Activated CD4-positive, alpha-beta T cell treated with anti-CD3 and anti-CD28 coated beads, Interleukin-2, amount 50 U/mL, for 48 hours (primary cell): ENCODE measurements at regions not wholly inside any gene's neighbourhood (a gene's known extent, or its start where the extent isn't known, plus 50 kb on each side); places are given as distances from the start of the nearest gene placed in this dataset.

Source experiments
- DNase-seq, 2 experiments: peaks; one replicate each; pipeline ENCODE4 v3.0.0-alpha.2; 2020

DNA sequence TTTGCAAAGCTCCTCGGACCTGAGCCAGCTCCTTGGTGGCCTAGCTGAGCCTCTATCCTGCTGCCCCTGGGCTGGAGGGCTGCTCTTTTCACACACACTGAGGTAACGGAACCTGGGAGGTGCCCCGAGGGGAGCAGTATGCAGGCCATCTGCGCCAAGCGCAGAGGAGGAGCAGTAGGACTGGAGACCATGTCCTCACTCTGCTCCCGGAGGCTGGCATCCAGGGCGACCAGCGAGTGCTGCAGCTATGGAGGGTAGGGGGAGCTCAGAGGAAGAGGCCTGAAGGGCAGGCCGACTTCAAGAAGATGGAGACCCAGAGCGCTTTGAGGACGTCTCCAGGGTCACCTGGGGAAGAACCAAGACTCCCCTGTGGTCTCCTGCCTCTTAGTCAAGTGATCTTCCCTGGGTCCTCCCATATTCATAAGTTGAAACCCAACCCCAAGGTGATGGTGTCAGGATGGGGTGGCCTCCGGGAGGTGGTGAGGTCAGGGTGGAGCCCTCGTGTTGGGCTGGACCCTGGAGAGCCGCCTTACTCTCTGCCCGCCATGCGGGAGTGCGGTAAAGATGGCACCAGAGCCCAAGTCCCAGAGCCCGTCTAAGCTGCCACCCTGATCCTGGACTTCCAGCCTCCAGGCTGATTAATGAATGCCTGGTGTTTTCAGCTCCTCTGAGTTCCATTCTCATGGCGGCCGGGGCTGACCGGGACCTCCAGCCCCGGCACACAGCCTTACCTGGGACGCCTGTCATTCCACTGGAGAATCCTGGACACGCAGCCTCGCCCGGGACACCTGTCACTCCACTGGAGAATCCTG lies 160.7 kb downstream of the NDUFA10 start:
- no peak for DNase-seq

DNA sequence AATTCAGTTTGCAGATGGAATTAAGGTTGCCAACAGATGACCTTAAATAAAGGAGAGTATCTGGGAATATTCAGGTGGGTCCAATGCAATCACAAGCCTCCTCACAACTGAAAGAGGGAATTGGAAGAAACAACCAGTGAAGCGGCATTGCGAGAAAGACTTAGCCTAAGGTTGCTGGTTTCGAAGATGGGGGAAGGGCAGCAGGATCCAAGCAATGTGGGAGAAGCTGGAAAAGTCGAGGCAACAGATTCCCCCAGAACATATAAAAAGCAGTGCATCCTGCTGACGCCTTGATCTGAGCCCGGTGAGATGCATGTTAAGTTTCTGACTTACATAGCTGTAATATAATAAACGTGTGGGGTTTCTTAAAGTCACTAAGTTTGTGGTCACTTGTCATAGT lies 162.5 kb downstream of the NDUFA10 start:
- no peak for DNase-seq

- no peak for DNase-seq
Observed at GRCh38 chr2:239858179-239858578, 167.0 kb downstream of the NDUFA10 start.

GRCh38 chr2:239857591-239857990 lies 167.6 kb downstream of the NDUFA10 start:
- no peak for DNase-seq

DNA sequence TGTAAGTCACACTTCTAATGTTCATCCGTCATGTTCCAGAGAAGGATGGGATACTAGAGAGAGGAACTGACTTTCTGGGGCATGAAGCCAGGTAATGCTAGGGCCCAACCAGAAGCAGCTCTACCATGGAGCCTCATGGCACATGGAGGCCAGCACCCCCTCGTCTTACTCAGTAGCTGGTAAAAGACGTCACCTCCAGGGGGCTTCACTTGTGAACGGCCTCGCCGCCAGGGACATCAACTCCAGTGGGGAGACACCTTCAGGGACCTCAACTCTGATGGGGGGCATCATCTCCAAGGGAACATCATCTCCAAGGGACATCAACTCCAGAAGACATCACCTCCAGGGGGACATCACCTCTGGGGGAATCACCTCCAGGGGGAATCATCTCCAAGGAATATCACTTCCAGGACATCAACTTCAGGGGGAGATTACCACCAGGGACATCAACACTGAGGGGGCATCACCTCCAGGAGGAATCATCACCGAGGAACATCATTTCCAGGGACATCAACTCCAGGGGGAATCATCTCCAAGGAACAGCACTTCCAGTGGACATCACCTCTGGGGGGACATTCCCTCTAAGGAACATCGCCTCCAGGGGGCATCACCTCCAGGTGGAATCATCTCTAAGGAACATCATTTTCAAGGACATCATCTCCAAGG lies 168.4 kb downstream of the NDUFA10 start:
- DNase-seq: no peak

- DNase-seq: no peak
Observed at GRCh38 chr2:239855863-239856587, 169.1 kb downstream of the NDUFA10 start.

- no peak for DNase-seq
Observed at GRCh38 chr2:239854596-239854995, 170.5 kb downstream of the NDUFA10 start.

- no peak for DNase-seq
Observed at GRCh38 chr2:239853706-239854327, 171.3 kb downstream of the NDUFA10 start.

GRCh38 chr2:239853121-239853520 lies 172.0 kb downstream of the NDUFA10 start:
- no peak for DNase-seq

GRCh38 chr2:239852272-239852671 lies 172.9 kb downstream of the NDUFA10 start:
- DNase-seq: no peak

DNA sequence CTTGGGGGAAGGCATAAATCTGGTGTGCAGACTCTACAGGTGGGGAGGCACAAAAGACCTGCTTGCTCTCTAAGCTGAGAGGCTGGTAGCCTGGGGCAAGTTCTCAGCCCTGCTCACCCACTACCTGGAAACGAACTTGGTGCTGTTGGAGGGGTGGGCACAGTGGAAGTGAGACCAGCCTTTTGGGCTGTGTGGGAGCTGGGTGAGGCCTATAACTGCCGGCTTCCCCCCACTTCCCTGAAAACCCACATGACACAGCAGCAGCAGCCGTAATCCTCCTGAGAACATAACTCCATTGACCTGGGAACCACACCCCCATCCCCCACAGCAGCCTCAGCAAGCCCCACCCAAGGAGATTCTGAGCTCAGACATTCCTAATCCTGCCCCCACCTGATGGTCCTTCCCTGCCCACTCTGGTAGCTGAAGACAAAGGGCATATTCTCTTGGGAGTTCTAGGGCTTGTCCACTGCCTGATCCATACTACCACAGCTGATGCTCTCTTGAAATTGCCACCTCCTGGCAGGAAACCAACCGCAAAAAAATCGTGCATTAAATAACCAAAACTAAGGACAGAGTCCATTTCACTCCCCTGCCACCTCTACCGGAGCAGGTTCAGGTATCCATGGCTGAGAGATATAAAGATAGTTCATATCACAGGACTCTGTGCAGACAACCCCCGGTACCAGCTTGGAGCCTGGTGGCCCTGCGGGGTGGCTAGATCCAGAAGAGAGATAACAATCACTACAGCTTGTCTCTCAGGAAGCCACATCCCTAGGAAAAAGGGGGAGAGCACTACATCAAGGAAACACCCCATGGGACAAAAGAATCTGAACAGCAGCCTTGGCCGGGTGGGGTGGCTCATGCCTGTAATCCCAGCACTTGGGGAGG lies 178.1 kb downstream of the NDUFA10 start:
- no peak for DNase-seq

DNA sequence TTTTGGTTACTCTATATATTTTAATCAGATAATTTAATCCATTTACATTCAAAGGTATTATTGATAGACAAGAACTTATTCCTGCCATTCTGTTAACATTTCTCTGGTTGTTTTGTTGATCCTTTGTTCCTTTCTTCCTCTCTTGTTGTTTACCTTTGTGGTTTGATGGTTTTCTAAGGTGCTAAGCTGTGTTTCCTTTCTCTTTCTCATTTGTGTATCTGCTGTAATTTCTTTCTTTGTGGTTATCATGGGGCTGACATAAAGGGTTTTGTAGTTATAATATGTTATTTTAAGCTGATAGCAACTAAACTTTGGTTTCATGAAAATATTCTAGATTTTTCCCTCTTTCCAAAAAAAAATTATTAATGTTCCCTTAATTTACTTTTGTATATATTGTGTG lies 179.2 kb downstream of the NDUFA10 start:
- no peak for DNase-seq

- no peak for DNase-seq
Observed at GRCh38 chr2:239839306-239839705, 185.8 kb downstream of the NDUFA10 start.

- no peak for DNase-seq
Observed at GRCh38 chr2:239836021-239836765, 188.9 kb downstream of the NDUFA10 start.

DNA sequence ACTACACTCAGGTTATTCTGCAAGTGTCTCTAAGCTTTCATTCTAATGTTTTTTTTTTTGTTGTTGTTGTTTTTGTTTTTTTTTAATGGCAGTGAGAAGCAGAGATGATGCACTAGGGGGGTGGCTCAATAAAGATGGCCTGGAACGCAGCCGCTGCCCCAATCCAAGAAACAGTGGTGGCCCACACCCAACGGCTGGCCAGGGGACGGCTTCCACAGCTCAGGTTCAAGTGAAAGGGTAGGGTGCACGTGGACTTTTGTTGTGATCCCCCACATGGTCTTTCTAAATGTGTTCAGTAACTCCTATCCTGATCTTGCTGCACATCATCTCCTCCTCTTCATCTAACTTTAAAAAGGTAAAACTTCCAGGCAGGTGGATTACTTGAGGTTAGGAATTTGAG lies 190.1 kb downstream of the NDUFA10 start:
- no peak for DNase-seq

DNA sequence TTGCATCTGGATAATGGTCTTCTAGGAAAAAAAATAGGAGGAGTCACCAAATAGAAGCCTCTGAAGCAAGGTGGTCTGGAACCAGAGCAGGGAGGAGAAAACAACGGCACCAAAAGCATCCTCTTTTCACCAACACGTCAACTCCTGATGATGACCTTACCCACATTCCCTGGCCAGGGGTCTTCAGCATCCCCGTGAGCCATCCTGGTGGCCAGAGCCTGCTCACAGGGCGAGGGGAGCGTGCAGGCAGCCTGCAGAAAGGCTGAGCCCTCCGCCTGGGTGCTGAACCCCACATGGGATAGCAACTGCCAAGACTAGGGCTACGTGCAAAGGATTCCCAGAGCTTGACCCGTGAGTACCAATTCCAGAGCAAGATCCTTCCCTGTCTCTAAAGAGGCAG lies 191.0 kb downstream of the NDUFA10 start:
- no peak for DNase-seq

DNA sequence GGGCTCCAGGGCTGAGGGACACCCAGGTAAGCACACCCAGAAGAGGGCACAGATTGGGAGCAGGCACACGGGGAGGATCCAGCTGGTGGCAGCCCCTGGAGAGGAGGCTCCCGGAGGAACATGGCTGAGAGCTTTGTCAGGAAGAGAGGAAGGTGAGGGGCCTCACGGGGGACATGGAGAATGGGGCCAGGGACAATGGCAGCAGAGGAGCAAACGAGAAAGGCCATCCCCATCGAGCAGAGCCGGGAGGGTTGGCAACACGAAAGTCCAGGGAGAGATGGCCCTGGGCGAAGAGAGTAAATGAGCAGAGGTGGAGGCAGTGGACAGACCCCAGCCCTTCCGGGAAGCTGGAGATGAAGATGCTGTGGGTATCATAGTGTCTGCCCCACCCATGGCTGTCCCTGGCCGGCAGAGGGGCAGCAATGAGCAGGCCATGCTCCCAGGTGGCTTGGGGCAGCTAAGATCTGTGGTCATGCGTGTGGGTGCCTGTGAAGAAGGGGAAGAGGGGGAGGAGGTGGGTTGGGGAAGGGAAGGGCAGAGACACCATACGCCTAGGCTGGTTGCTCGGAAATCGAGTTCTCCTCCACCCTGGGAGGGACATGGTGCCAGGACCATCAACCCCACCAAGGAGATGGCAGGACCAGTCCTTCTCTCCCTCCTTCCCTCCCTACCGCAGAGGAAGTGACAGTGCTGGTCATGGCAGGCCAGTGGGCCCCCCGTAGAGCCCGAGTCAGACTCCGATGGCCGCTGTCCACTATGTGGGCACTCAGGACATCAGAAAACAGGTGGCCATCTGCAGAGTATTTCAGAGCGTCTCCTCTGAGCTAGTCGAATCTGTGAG lies 191.7 kb downstream of the NDUFA10 start:
- no peak for DNase-seq

DNA sequence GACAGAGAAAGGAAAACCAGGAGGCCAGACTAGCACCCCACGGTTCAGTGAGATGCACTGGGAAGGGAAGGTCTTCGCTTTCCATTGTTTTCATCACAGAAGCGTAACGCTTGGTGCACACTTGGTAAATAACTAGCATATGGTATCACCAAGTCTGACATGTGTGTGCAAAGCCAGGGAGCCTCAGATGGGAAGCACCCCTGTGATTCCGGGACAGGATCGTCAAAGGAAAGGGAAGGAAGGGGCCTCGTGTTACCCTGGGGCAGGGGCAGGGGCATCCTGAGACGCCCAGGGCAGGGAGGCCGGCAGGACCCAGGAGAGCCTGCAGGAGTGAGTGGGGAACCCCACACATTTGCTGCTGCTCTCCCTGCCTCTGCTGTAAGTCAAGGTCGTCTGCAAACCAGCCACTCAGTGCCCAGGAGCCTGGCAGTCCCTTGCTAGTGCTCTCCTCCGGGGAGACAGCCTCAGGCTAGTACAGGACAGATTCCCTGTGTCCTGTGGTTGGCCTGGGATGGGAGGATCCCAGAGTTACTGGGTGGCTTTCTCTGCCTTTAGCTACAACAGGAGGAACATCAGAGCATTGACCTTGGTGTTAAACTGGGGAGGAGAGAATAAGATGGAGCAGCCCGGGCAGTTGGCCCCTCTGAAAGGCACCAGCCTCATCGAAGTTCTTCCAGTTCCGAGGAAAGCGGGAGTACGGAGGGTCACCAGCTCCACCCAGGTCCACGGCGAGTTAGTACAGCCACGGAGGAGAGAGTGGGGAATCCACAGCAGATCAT lies 192.5 kb downstream of the NDUFA10 start:
- DNase-seq: no peak

DNA sequence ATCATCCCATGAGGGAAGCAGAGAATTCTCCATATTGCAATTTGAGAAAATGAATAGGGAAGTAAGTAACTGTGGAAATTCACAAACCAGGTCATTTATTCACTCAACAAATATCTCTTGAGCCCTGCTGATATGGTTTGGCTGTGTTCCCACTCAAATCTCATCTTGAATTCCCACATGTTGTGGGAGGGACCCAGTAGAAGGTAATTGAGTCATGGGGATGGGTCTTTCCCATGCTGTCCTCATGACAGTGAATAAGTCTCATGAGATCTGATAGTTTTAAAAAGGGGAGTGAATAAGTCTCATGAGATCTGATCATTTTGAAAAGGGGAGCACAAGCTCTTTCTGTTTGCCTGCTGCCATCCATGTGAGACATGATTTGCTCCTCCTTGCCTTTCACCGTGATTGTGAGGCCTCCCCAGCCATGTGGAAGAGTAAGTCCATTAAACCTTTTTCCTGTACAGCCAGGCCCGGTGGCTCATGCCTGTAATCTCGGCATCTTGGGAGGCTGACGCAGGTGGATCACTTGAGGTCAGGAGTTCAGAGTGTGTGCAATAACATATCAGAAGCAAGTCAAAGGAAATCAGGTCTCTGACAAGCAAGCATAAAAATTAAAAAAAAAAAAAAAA lies 193.2 kb downstream of the NDUFA10 start:
- no peak for DNase-seq
